Brain microvascular endothelial cell (primary cell): ENCODE measurements at regions not wholly inside any gene's neighbourhood (a gene's known extent, or its start where the extent isn't known, plus 50 kb on each side); places are given as distances from the start of the nearest gene placed in this dataset.
"Not testable (repeated sequence)": the region's sequence is repeated elsewhere in the genome, so short reads cannot be mapped to it uniquely, and the experiment has no call there.

Experiments
- DNase-seq: peaks from one replicate; pipeline ENCODE4 v3.0.0-alpha.2; 2020
- H3K27ac ChIP-seq: fragments of 250-450 bp; sonication (Bioruptor Pico); 2 replicates; pipeline ENCODE4 v1.5.1; 2020; ENCODE audit warnings: mild to moderate bottlenecking, moderate library complexity
- H3K27me3 ChIP-seq: fragments of 250-450 bp; sonication (Bioruptor Pico); replicated peaks from 2 replicates; pipeline ENCODE4 v1.5.1; 2020; ENCODE audit warnings: mild to moderate bottlenecking
- H3K36me3 ChIP-seq: fragments of 250-450 bp; sonication (Bioruptor Pico); replicated peaks from 2 replicates; pipeline ENCODE4 v1.5.1; 2020; ENCODE audit warnings: mild to moderate bottlenecking
- H3K4me3 ChIP-seq: 2 replicates; pipeline ENCODE4 v1.5.1; 2011; ENCODE audit warnings: low read depth, mild to moderate bottlenecking, control low read depth, low read length, moderate library complexity
- in situ Hi-C: cut with HindIII; loops from 2 replicates; pipeline ENCODE4 v1.10.0; 2017; ENCODE audit warnings: low sequenced_read_pairs, low pct_ligation_motif_present
- TF ChIP-seq, protein P1 (sequence below): IDR thresholded peaks from 2 replicates; pipeline ENCODE4 v1.5.1; 2011; ENCODE audit warnings: low read depth, mild to moderate bottlenecking, moderate library complexity, low read length, control low read depth, inconsistent platforms; ENCODE audit errors: missing control alignments

DNA sequence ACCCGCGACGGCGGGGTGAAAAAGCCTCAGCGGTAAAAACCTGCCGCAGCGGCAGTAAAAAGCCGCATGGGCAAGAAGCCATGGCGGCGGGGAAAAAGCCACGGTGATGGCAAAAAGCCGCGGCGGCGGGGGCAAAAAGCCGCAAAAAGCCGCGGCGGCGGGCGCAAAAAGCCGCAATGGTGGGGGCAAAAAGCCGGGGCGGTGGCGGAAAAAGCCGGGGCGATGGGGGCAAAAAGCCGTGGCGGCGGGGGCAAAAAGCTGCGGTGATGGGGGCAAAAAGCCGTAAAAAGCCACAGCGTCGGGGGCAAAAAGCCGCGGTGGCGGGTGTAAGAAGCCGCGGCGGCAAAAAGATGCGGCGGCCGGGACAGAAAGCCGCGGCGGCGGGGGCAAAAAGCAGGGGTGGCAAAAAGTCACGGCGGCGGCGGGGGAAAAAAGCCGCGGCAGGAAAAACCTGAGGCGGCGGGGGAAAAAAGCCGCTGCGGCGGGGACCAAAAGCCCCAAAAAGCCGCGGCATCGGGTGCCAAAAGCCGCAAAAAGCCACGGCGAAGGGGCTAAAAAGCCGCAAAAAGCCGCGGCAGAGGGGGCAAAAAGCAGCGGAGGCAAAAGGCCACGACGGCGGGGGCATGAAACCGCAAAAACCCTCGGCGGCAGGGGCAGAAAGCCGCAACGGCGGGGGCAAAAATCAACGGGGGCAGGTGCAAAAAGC is 488.5 kb downstream of the ZNF33B start:
- H3K36me3 ChIP-seq = no peaks in the 10 kb centered on the region
- no peak for DNase-seq
- TF ChIP-seq, protein P1, sequence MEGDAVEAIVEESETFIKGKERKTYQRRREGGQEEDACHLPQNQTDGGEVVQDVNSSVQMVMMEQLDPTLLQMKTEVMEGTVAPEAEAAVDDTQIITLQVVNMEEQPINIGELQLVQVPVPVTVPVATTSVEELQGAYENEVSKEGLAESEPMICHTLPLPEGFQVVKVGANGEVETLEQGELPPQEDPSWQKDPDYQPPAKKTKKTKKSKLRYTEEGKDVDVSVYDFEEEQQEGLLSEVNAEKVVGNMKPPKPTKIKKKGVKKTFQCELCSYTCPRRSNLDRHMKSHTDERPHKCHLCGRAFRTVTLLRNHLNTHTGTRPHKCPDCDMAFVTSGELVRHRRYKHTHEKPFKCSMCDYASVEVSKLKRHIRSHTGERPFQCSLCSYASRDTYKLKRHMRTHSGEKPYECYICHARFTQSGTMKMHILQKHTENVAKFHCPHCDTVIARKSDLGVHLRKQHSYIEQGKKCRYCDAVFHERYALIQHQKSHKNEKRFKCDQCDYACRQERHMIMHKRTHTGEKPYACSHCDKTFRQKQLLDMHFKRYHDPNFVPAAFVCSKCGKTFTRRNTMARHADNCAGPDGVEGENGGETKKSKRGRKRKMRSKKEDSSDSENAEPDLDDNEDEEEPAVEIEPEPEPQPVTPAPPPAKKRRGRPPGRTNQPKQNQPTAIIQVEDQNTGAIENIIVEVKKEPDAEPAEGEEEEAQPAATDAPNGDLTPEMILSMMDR = no peak
- no peak overlapping the region for H3K27ac ChIP-seq
- no peaks in the 10 kb centered on the region for H3K27me3 ChIP-seq
- H3K4me3 ChIP-seq = no peak overlapping the region
- in situ Hi-C loops = no loop called here

DNA sequence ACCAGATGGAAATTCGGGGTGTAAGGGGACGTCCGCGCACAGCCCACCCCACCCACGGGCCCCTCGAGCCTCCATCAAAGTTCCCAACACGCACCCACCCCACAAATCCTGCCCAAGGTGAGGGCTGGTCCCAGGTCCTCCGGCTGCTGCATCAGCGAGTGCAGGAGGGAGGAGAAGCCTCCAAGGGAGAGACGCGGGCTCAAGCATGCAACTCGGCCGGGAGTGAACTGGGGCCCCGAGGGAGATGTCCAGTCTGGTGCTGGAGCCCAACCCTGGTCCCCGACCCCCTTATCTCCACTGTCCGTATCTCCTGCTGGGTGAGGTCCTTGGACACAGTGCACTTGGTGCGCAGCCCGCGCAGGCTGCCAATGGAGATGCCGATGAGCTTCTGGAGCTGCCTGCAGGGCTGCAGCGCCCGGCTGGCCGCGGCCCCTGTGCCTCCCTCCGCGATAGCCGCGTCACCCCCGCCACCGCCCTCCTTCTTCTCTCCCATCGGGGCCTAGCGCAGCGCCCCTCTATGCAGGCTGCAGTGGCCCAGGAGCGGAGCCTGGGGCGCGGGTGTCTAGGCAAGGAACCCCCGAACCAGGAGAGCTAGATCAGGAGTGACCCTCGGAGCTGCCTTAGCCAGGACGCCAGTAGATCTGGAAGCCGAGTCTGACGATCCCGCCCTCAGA is 489.2 kb downstream of the ZNF33B start:
- in situ Hi-C loops = no loop called here
- TF ChIP-seq, protein P1 = no peak
- DNase-seq = no peak
- Histone ChIP-seq H3K4me3 (no peak overlapping the region), H3K27ac (no peak overlapping the region), H3K36me3 (no peaks in the 10 kb centered on the region), H3K27me3 (no peaks in the 10 kb centered on the region)

DNA sequence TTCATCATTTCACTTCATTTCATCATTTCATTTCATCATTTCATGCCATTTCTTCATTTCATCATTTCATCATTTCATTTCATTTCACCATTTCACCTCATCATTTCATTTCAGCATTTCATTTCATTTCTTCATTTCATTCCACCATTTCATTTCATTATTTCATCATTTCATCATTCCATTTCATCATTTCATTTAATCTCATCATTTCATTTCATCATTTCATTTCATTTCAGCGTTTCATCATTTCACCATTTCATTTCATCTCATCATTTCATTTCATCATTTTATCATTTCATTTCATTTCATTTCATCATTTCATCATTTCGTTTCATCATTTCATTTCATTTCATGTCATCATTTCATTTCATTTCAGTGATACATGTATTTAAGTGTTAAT is 492.2 kb downstream of the ZNF33B start:
- in situ Hi-C loops, H3K27ac ChIP-seq: not testable (repeated sequence)

DNA sequence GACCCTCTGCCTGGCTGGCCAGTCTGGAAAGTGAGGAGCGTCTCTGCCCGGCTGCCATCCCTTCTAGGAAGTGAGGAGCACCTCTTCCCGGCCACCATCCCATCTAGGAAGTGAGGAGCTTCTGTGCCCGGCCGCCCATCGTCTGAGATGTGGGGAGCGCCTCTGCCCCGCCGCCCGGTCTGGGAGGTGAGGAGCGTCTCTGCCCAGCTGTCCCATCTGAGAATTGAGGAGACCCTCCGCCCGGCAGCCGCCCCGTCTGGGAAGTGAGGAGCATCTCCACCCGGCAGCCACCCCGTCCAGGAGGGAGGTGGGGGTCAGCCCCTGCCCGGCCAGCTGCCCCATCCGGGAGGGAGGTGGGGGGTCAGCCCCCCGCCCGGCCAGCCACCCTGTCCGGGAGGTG is 500.3 kb downstream of the ZNF33B start:
- H3K27ac ChIP-seq, DNase-seq, H3K27me3 ChIP-seq, H3K36me3 ChIP-seq, H3K4me3 ChIP-seq, in situ Hi-C loops: not testable (repeated sequence)

More for the DNA sequence above, 492.2 kb downstream of the ZNF33B start:
- H3K36me3 ChIP-seq, H3K27me3 ChIP-seq, H3K4me3 ChIP-seq, DNase-seq: not testable (repeated sequence)

DNA sequence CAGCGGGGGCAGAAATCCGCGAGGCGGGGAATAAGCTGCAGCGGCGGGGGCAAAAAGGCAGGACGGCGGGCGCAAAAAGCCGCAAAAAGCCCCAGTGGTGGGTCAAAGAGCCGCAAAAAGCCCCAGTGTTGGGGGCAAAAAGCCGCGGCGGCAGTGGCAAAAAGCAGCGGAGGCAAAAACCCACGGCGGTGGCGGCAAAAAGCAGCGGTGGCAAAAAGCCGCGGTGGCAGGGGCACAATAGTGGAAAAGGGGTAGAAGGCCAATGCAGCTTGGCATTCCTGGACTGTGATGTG is 525.3 kb downstream of the ZNF33B start:
- Histone ChIP-seq H3K36me3 (no peaks in the 10 kb centered on the region), H3K4me3 (no peak overlapping the region), H3K27me3 (no peaks in the 10 kb centered on the region), H3K27ac (no peak overlapping the region)
- in situ Hi-C loops = no loop called here
- DNase-seq = no peak
- TF ChIP-seq, protein P1 = no peak

DNA sequence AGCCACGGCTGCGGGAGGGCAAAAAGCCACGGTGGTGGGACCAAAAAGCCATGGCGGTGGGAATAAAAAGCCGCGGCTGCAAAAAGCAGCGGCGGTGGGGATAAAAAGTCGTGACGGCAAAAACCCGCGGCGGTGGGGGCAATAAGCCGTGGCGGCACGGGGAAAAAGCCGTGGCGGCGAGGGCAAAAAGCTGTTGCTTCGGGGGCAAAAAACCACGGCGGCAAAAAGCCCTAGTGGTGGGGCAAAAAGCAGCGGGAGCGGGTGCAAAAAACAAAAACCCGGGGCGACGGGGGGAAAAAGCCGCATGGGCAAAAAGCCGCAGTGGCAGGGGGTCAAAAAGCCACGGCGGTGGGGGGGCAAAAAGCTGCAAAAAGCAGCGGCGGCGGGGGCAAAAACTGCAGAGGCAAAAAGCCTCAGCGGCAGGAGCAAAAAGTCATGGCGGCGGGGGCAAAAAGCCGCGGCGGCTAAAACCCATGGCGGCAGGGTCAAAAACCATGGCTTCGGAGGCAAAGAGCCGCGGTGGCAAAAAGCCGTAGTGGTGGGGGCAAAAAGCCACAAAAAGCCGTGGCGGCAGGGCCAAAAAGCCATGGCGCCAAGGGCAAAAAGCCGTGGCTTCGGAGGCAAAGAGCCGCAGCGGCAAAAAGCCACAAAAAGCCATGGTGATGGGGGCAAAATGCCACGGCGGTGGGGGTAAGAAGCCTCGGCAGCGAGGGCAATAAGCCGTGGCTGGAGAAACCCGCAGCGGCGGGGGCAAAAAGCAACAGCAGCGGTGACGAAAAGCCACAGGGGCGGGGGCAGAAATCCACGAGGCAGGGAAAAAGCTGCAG is 525.8 kb downstream of the ZNF33B start:
- no peak overlapping the region for H3K4me3 ChIP-seq
- in situ Hi-C loops = no loop called here
- no peak overlapping the region for H3K27ac ChIP-seq
- no peaks in the 10 kb centered on the region for H3K36me3 ChIP-seq
- H3K27me3 ChIP-seq = no peaks in the 10 kb centered on the region
- TF ChIP-seq, protein P1 = no peak
- DNase-seq = no peak
